ENCODE measurements at regions not wholly inside any gene's neighbourhood (a gene's known extent, or its start where the extent isn't known, plus 50 kb on each side); places are given as distances from the start of the nearest gene placed in this dataset.

GRCh38 chr1:117732956-117733355 lies 127.1 kb downstream of the TENT5C start:
- no peak for TF ChIP-seq CTCF (IDR thresholded peaks at IDR 0.05)
- TF ChIP-seq POLR2A (IDR thresholded peaks at IDR 0.05) = no peak

All from gastroesophageal sphincter (tissue), 3 donors.